ENCODE measurements at regions not wholly inside any gene's neighbourhood (a gene's known extent, or its start where the extent isn't known, plus 50 kb on each side); places are given as distances from the start of the nearest gene placed in this dataset.

DNA sequence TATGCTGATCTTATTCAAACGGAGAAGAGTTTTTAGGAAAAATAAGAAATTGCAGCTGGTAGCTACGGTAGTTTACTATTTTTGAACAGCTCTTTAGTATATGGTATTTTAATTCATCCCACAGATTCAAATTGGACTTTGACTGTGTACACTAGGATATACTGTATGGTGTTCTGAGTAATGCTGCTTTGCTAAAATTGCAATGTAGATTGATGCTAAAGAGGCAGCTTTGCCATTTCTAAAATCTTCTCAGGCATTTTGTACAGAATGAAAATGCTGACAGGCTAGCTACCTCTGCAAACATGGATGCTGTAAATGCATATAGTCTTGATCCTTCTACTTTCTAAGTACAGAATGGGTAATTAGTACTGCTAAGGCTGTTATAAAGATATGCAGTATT, 826.6 kb upstream of the POU3F3 start:
- TF ChIP-seq CTCF (IDR thresholded peaks at IDR 0.05; ENCODE audit: insufficient read depth, low read length) (no peak), POLR2AphosphoS5 (IDR thresholded peaks at IDR 0.05; ENCODE audit: low read depth) (no peak), GABPA (IDR thresholded peaks at IDR 0.05; ENCODE audit: low read depth) (no peak), REST (IDR thresholded peaks at IDR 0.05; ENCODE audit: insufficient replicate concordance, low read depth) (no peak), SPI1 (IDR thresholded peaks at IDR 0.05; ENCODE audit: borderline replicate concordance, low read depth) (no peak)

GRCh38 chr2:104028061-104028460, 825.9 kb upstream of the POU3F3 start:
- TF ChIP-seq REST (IDR thresholded peaks at IDR 0.05; ENCODE audit: insufficient replicate concordance, low read depth) (no peak), GABPA (IDR thresholded peaks at IDR 0.05; ENCODE audit: low read depth) (no peak), SPI1 (IDR thresholded peaks at IDR 0.05; ENCODE audit: borderline replicate concordance, low read depth) (no peak), CTCF (IDR thresholded peaks at IDR 0.05; ENCODE audit: insufficient read depth, low read length) (no peak), POLR2AphosphoS5 (IDR thresholded peaks at IDR 0.05; ENCODE audit: low read depth) (no peak)
- Histone ChIP-seq H3K27ac (replicated peaks) (no peak overlapping the region), H3K4me3 (replicated peaks; ENCODE audit: insufficient read depth, low read length) (no peak overlapping the region), H3K27me3 (ENCODE audit: insufficient read depth, poor library complexity, severe bottlenecking) (no peaks in the 10 kb centered on the region)
- DNase-seq (ENCODE audit: low read depth in 1 of 2, low spot score in 1 of 2) = no peak

More for the DNA sequence above, 826.6 kb upstream of the POU3F3 start:
- no peak overlapping the region for H3K27ac ChIP-seq (replicated peaks)
- H3K4me3 ChIP-seq (replicated peaks; ENCODE audit: insufficient read depth, low read length) = no peak overlapping the region
- no peak for DNase-seq (ENCODE audit: low read depth in 1 of 2, low spot score in 1 of 2)
- H3K27me3 ChIP-seq (ENCODE audit: insufficient read depth, poor library complexity, severe bottlenecking) = no peaks in the 10 kb centered on the region

DNA sequence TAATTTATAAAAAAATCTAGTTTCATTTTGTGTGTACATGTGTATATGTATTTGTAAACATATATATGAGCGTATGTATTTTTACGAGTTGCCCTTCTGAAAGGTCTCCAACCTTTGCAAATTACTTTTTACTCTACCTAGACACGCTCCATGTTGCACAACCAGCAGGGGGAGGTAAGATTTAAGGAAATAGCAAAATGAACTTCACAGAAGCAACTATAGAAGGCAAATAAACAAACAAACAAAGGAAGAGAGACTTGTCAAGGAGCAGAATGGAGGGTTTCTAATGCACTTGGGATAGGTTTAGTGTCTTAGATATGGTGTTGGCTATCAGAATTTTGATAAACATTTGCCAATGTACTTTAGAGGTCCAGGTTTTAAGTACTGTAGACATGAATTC, 820.5 kb upstream of the POU3F3 start:
- TF ChIP-seq SPI1 (IDR thresholded peaks at IDR 0.05; ENCODE audit: borderline replicate concordance, low read depth) (no peak), CTCF (IDR thresholded peaks at IDR 0.05; ENCODE audit: insufficient read depth, low read length) (no peak), POLR2AphosphoS5 (IDR thresholded peaks at IDR 0.05; ENCODE audit: low read depth) (no peak), GABPA (IDR thresholded peaks at IDR 0.05; ENCODE audit: low read depth) (no peak), REST (IDR thresholded peaks at IDR 0.05; ENCODE audit: insufficient replicate concordance, low read depth) (no peak)
- peak in 1 of 2 experiments; percentile 1 for DNase-seq (ENCODE audit: low read depth in 1 of 2, low spot score in 1 of 2)
- Histone ChIP-seq H3K4me3 (replicated peaks; ENCODE audit: insufficient read depth, low read length) (no peak overlapping the region), H3K27ac (replicated peaks) (no peak overlapping the region), H3K27me3 (ENCODE audit: insufficient read depth, poor library complexity, severe bottlenecking) (no peaks in the 10 kb centered on the region)

All from HL-60 (cell line).